ENCODE measurements at regions not wholly inside any gene's neighbourhood (a gene's known extent, or its start where the extent isn't known, plus 50 kb on each side); places are given as distances from the start of the nearest gene placed in this dataset.

- Histone ChIP-seq H4K20me1 (ENCODE audit: insufficient read depth) (no peaks in the 10 kb centered on the region), H3K79me2 (ENCODE audit: insufficient read depth, low read length) (no peaks in the 10 kb centered on the region), H3K4me1 (ENCODE audit: control insufficient read depth in 1 of 2, insufficient read depth in 2 of 2, low read length in 2 of 2) (no peaks in the 10 kb centered on the region), H3K27me3 (ENCODE audit: insufficient read depth, low read length) (no peaks in the 10 kb centered on the region), H3K27ac (ENCODE audit: low read depth, low read length) (no peak overlapping the region), H3K36me3 (ENCODE audit: control insufficient read depth in 1 of 2, insufficient read depth in 2 of 2, low read length in 2 of 2) (no peaks in the 10 kb centered on the region), H3K9ac (ENCODE audit: low read length) (no peak overlapping the region), H3K9me3 (ENCODE audit: control insufficient read depth in 1 of 2, insufficient read depth in 1 of 2, low read depth in 1 of 2, low read length in 2 of 2) (no peaks in the 10 kb centered on the region; a peak in 1 of 4 replicates), H3K9me2 (ENCODE audit: insufficient read depth) (no peaks in the 10 kb centered on the region), H2AFZ (ENCODE audit: low read depth, low read length, poor library complexity, severe bottlenecking) (no peak overlapping the region), H3K4me3 (replicated peaks in 1 of 2; ENCODE audit: low read depth in 1 of 2, low read length in 2 of 2) (no peak overlapping the region), H3K4me2 (ENCODE audit: low read length) (no peak overlapping the region)
- ATAC-seq, result no peak
- ChIA-PET RAD21 (ENCODE audit: low non-redundant PET in 1 of 2, low total read pairs in 2 of 2, uncharacterized antibody in 2 of 2, unreplicated experiment in 2 of 2) (no interaction called here), CTCF (no interaction called here), POLR2A (no interaction called here)
- intact Hi-C loops (cut with micrococcal nuclease), result loop anchor here (10.0 kb wide), 1 partner anchor 795 kb away; the partner anchor contains the start of gene YPEL4
- no peak for DNase-seq (ENCODE audit: low read depth, low spot score)
- no TSS peak for BruUV-seq (replicated peaks)
- TF ChIP-seq ELF1 (IDR thresholded peaks at IDR 0.05; ENCODE audit: borderline replicate concordance, low read depth), result no peak
- no peak for TF ChIP-seq JUND (IDR thresholded peaks at IDR 0.05)
- TF ChIP-seq CEBPB (IDR thresholded peaks at IDR 0.05; ENCODE audit: low read depth), result no peak
- TF ChIP-seq RAD21 (IDR thresholded peaks at IDR 0.05; ENCODE audit: low read depth), result no peak
- TF ChIP-seq ZBTB33 (IDR thresholded peaks at IDR 0.05; ENCODE audit: extremely low read depth, insufficient replicate concordance, low read length), result no peak
- TF ChIP-seq ZNF274 (IDR thresholded peaks at IDR 0.05; ENCODE audit: low read depth, low read length), result no peak
- TF ChIP-seq, protein P1, sequence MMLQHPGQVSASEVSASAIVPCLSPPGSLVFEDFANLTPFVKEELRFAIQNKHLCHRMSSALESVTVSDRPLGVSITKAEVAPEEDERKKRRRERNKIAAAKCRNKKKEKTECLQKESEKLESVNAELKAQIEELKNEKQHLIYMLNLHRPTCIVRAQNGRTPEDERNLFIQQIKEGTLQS (IDR thresholded peaks at IDR 0.05), result no peak
- TF ChIP-seq, protein P2, sequence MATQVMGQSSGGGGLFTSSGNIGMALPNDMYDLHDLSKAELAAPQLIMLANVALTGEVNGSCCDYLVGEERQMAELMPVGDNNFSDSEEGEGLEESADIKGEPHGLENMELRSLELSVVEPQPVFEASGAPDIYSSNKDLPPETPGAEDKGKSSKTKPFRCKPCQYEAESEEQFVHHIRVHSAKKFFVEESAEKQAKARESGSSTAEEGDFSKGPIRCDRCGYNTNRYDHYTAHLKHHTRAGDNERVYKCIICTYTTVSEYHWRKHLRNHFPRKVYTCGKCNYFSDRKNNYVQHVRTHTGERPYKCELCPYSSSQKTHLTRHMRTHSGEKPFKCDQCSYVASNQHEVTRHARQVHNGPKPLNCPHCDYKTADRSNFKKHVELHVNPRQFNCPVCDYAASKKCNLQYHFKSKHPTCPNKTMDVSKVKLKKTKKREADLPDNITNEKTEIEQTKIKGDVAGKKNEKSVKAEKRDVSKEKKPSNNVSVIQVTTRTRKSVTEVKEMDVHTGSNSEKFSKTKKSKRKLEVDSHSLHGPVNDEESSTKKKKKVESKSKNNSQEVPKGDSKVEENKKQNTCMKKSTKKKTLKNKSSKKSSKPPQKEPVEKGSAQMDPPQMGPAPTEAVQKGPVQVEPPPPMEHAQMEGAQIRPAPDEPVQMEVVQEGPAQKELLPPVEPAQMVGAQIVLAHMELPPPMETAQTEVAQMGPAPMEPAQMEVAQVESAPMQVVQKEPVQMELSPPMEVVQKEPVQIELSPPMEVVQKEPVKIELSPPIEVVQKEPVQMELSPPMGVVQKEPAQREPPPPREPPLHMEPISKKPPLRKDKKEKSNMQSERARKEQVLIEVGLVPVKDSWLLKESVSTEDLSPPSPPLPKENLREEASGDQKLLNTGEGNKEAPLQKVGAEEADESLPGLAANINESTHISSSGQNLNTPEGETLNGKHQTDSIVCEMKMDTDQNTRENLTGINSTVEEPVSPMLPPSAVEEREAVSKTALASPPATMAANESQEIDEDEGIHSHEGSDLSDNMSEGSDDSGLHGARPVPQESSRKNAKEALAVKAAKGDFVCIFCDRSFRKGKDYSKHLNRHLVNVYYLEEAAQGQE (IDR thresholded peaks at IDR 0.05; ENCODE audit: low read depth), result no peak
- TF ChIP-seq EZH2phosphoT487 (IDR thresholded peaks at IDR 0.05; ENCODE audit: borderline replicate concordance), result no peak
- TF ChIP-seq SIN3A (IDR thresholded peaks at IDR 0.05; ENCODE audit: low read depth), result no peak
- no peak for TF ChIP-seq POLR2A (IDR thresholded peaks at IDR 0.05; ENCODE audit: borderline replicate concordance, extremely low read depth, insufficient read depth, insufficient read length)
- no peak for TF ChIP-seq POLR2AphosphoS5 (IDR thresholded peaks at IDR 0.05; ENCODE audit: low read depth, low read length)
- TF ChIP-seq YY1 (IDR thresholded peaks at IDR 0.05; ENCODE audit: extremely low read depth, insufficient replicate concordance, low read depth, low read length), result no peak
Observed at GRCh38 chr11:56849852-56850251, 101.4 kb upstream of the OR9G4 start.

All from HCT116 (cell line).